NB4 (cell line): ENCODE measurements at regions not wholly inside any gene's neighbourhood (a gene's known extent, or its start where the extent isn't known, plus 50 kb on each side); places are given as distances from the start of the nearest gene placed in this dataset.

Experiments used
- MYC ChIP-seq: IDR thresholded peaks from 2 replicates; pipeline ENCODE4 v1.6.1; 2011; ENCODE audit warnings: low read depth, low read length
- POLR2A ChIP-seq: IDR thresholded peaks from 2 replicates; pipeline ENCODE4 v1.6.1; 2011; ENCODE audit warnings: mild to moderate bottlenecking; ENCODE audit not compliant: insufficient read length; ENCODE audit errors: extremely low read depth
- TF ChIP-seq, protein P1 (sequence below): IDR thresholded peaks from one replicate; pipeline ENCODE4 v1.5.1; 2012; ENCODE audit warnings: low read depth, low read length
- TF ChIP-seq, protein P2 (sequence below): IDR thresholded peaks from 2 replicates; pipeline ENCODE4 v1.6.1; 2011; ENCODE audit warnings: low read depth, low read length

DNA sequence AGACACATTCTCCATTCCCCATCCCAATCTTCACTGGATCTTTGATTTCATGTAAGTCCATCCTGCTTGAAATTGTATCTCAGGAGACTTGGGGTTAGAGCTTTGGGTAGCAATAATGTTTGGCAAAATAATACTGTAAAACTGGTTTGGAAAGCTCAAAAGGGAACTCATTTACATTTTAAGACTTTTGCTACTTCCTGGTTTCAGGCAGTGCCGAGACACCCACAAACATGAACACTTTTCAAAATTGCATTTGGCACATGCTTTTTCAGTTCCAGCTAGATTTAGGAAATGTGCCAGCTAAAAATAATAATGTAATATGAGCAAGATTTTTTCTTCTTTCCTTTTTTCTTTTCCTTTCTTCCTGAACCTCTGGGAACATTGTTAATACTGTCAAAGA lies 145.7 kb upstream of the CBLB start:
- no peak for TF ChIP-seq POLR2A
- TF ChIP-seq, protein P1, sequence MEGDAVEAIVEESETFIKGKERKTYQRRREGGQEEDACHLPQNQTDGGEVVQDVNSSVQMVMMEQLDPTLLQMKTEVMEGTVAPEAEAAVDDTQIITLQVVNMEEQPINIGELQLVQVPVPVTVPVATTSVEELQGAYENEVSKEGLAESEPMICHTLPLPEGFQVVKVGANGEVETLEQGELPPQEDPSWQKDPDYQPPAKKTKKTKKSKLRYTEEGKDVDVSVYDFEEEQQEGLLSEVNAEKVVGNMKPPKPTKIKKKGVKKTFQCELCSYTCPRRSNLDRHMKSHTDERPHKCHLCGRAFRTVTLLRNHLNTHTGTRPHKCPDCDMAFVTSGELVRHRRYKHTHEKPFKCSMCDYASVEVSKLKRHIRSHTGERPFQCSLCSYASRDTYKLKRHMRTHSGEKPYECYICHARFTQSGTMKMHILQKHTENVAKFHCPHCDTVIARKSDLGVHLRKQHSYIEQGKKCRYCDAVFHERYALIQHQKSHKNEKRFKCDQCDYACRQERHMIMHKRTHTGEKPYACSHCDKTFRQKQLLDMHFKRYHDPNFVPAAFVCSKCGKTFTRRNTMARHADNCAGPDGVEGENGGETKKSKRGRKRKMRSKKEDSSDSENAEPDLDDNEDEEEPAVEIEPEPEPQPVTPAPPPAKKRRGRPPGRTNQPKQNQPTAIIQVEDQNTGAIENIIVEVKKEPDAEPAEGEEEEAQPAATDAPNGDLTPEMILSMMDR: no peak
- TF ChIP-seq, protein P2, sequence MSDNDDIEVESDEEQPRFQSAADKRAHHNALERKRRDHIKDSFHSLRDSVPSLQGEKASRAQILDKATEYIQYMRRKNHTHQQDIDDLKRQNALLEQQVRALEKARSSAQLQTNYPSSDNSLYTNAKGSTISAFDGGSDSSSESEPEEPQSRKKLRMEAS: no peak
- TF ChIP-seq MYC: no peak
